OCI-LY7 (cell line): ENCODE measurements at regions not wholly inside any gene's neighbourhood (a gene's known extent, or its start where the extent isn't known, plus 50 kb on each side); places are given as distances from the start of the nearest gene placed in this dataset.
"Not testable (repeated sequence)": the region's sequence is repeated elsewhere in the genome, so short reads cannot be mapped to it uniquely, and the experiment has no call there.

Experiments
- CTCF ChIP-seq: fragments of 200-600 bp; sonication (generic); conservative IDR thresholded peaks from 2 replicates; pipeline ENCODE4 v1.5.1; 2014; ENCODE audit warnings: mild to moderate bottlenecking, antibody characterized with exemption, low read length, moderate library complexity, mixed read lengths
- EZH2phosphoT487 ChIP-seq: fragments of 200-600 bp; sonication (generic); IDR thresholded peaks from 2 replicates; pipeline ENCODE4 v1.6.1; 2018; ENCODE audit warnings: low read depth, borderline replicate concordance, mild to moderate bottlenecking, mixed run types, antibody characterized with exemption, low read length, moderate library complexity, mixed read lengths

- not testable (repeated sequence) for TF ChIP-seq CTCF, EZH2phosphoT487
Observed at GRCh38 chr4:118530107-118530506, 155.1 kb upstream of the METTL14 start.
